ENCODE measurements at regions not wholly inside any gene's neighbourhood (a gene's known extent, or its start where the extent isn't known, plus 50 kb on each side); places are given as distances from the start of the nearest gene placed in this dataset.

GRCh38 chr2:2739231-2739795 is 408.2 kb upstream of the MYT1L start:
- H3K9me3 Mint-ChIP-seq: peaks cover 6% of the 10 kb centered on the region
- no peaks in the 10 kb centered on the region for H3K4me1 Mint-ChIP-seq
- H3K27me3 Mint-ChIP-seq: no peaks in the 10 kb centered on the region
- no peak overlapping the region for H3K4me3 Mint-ChIP-seq
- H3K36me3 Mint-ChIP-seq: peaks cover 2% of the 10 kb centered on the region
- H3K27ac Mint-ChIP-seq: no peak overlapping the region

GRCh38 chr2:2738684-2739083 is 407.6 kb upstream of the MYT1L start:
- peaks cover 2% of the 10 kb centered on the region for H3K36me3 Mint-ChIP-seq
- no peaks in the 10 kb centered on the region for H3K27me3 Mint-ChIP-seq
- no peak overlapping the region for H3K27ac Mint-ChIP-seq
- H3K4me1 Mint-ChIP-seq: no peaks in the 10 kb centered on the region
- H3K9me3 Mint-ChIP-seq: peaks cover 6% of the 10 kb centered on the region
- H3K4me3 Mint-ChIP-seq: no peak overlapping the region

GRCh38 chr2:2738276-2738675 is 407.2 kb upstream of the MYT1L start:
- no peaks in the 10 kb centered on the region for H3K4me1 Mint-ChIP-seq
- H3K36me3 Mint-ChIP-seq: peaks cover 2% of the 10 kb centered on the region
- H3K27me3 Mint-ChIP-seq: no peaks in the 10 kb centered on the region
- H3K27ac Mint-ChIP-seq: no peak overlapping the region
- H3K4me3 Mint-ChIP-seq: no peak overlapping the region
- peaks cover 6% of the 10 kb centered on the region for H3K9me3 Mint-ChIP-seq

- H3K4me3 Mint-ChIP-seq: no peak overlapping the region
- peaks cover 5% of the 10 kb centered on the region for H3K9me3 Mint-ChIP-seq
- no peaks in the 10 kb centered on the region for H3K27me3 Mint-ChIP-seq
- H3K27ac Mint-ChIP-seq: no peak overlapping the region
- H3K36me3 Mint-ChIP-seq: peaks cover under 1% of the 10 kb centered on the region
- no peaks in the 10 kb centered on the region for H3K4me1 Mint-ChIP-seq
These were observed 404.0 kb upstream of the MYT1L start for GRCh38 chr2:2735041-2735440.

GRCh38 chr2:2734308-2734707 is 403.2 kb upstream of the MYT1L start:
- Mint-ChIP-seq H3K27me3 (peaks cover 1% of the 10 kb centered on the region), H3K9me3 (no peaks in the 10 kb centered on the region), H3K4me1 (no peaks in the 10 kb centered on the region)

GRCh38 chr2:2733818-2734217 is 402.7 kb upstream of the MYT1L start:
- H3K27ac Mint-ChIP-seq: no peak overlapping the region
- no peak overlapping the region for H3K4me3 Mint-ChIP-seq
- H3K9me3 Mint-ChIP-seq: no peaks in the 10 kb centered on the region
- no peaks in the 10 kb centered on the region for H3K4me1 Mint-ChIP-seq
- H3K36me3 Mint-ChIP-seq: no peaks in the 10 kb centered on the region
- peaks cover 1% of the 10 kb centered on the region for H3K27me3 Mint-ChIP-seq

More at GRCh38 chr2:2734308-2734707, 403.2 kb upstream of the MYT1L start:
- H3K4me3 Mint-ChIP-seq: no peak overlapping the region
- H3K36me3 Mint-ChIP-seq: no peaks in the 10 kb centered on the region
- no peak overlapping the region for H3K27ac Mint-ChIP-seq

GRCh38 chr2:2732331-2733119 is 401.4 kb upstream of the MYT1L start:
- H3K36me3 Mint-ChIP-seq: no peaks in the 10 kb centered on the region
- H3K4me3 Mint-ChIP-seq: no peak overlapping the region
- H3K27ac Mint-ChIP-seq: no peak overlapping the region
- H3K9me3 Mint-ChIP-seq: no peaks in the 10 kb centered on the region
- H3K27me3 Mint-ChIP-seq: peaks cover 1% of the 10 kb centered on the region
- H3K4me1 Mint-ChIP-seq: no peaks in the 10 kb centered on the region

- Mint-ChIP-seq H3K9me3 (no peaks in the 10 kb centered on the region), H3K4me1 (no peaks in the 10 kb centered on the region), H3K27ac (no peak overlapping the region), H3K36me3 (no peaks in the 10 kb centered on the region), H3K27me3 (peaks cover 1% of the 10 kb centered on the region), H3K4me3 (no peak overlapping the region)
These were observed 400.8 kb upstream of the MYT1L start for GRCh38 chr2:2731816-2732284.

GRCh38 chr2:2731101-2731815 is 400.2 kb upstream of the MYT1L start:
- Mint-ChIP-seq H3K27ac (no peak overlapping the region), H3K36me3 (no peaks in the 10 kb centered on the region), H3K9me3 (no peaks in the 10 kb centered on the region), H3K4me1 (no peaks in the 10 kb centered on the region), H3K4me3 (no peak overlapping the region), H3K27me3 (peaks cover 1% of the 10 kb centered on the region)

- Mint-ChIP-seq H3K27me3 (peaks cover 1% of the 10 kb centered on the region), H3K4me1 (no peaks in the 10 kb centered on the region), H3K9me3 (no peaks in the 10 kb centered on the region), H3K27ac (no peak overlapping the region), H3K36me3 (no peaks in the 10 kb centered on the region), H3K4me3 (no peak overlapping the region)
These were observed 399.3 kb upstream of the MYT1L start for GRCh38 chr2:2730301-2730833.

- Mint-ChIP-seq H3K36me3 (no peaks in the 10 kb centered on the region), H3K27ac (no peak overlapping the region), H3K9me3 (no peaks in the 10 kb centered on the region), H3K4me1 (no peaks in the 10 kb centered on the region), H3K27me3 (peaks cover 1% of the 10 kb centered on the region), H3K4me3 (no peak overlapping the region)
These were observed 398.2 kb upstream of the MYT1L start for GRCh38 chr2:2729246-2729645.

- Mint-ChIP-seq H3K4me1 (no peaks in the 10 kb centered on the region), H3K4me3 (no peak overlapping the region), H3K9me3 (no peaks in the 10 kb centered on the region), H3K36me3 (no peaks in the 10 kb centered on the region), H3K27me3 (peaks cover 1% of the 10 kb centered on the region), H3K27ac (no peak overlapping the region)
These were observed 397.6 kb upstream of the MYT1L start for GRCh38 chr2:2728635-2729034.

GRCh38 chr2:2727876-2728511 is 396.9 kb upstream of the MYT1L start:
- Mint-ChIP-seq H3K27me3 (peaks cover 1% of the 10 kb centered on the region), H3K36me3 (no peaks in the 10 kb centered on the region), H3K27ac (no peak overlapping the region)

GRCh38 chr2:2726163-2726562 is 395.1 kb upstream of the MYT1L start:
- H3K9me3 Mint-ChIP-seq: no peaks in the 10 kb centered on the region
- no peaks in the 10 kb centered on the region for H3K4me1 Mint-ChIP-seq
- H3K27me3 Mint-ChIP-seq: peaks cover 1% of the 10 kb centered on the region
- H3K4me3 Mint-ChIP-seq: no peak overlapping the region
- no peaks in the 10 kb centered on the region for H3K36me3 Mint-ChIP-seq
- no peak overlapping the region for H3K27ac Mint-ChIP-seq

More at GRCh38 chr2:2727876-2728511, 396.9 kb upstream of the MYT1L start:
- no peak overlapping the region for H3K4me3 Mint-ChIP-seq
- no peaks in the 10 kb centered on the region for H3K4me1 Mint-ChIP-seq
- H3K9me3 Mint-ChIP-seq: no peaks in the 10 kb centered on the region

- Mint-ChIP-seq H3K36me3 (no peaks in the 10 kb centered on the region), H3K9me3 (no peaks in the 10 kb centered on the region), H3K4me1 (no peaks in the 10 kb centered on the region), H3K27ac (no peak overlapping the region), H3K4me3 (no peak overlapping the region), H3K27me3 (no peaks in the 10 kb centered on the region)
These were observed 392.0 kb upstream of the MYT1L start for GRCh38 chr2:2723064-2723463.
